HepG2 (cell line): ENCODE measurements at regions not wholly inside any gene's neighbourhood (a gene's known extent, or its start where the extent isn't known, plus 50 kb on each side); places are given as distances from the start of the nearest gene placed in this dataset.

ENCODE experiments used
- ARHGAP35 ChIP-seq: sonication (generic); formaldehyde crosslinking; IDR thresholded peaks from 2 replicates; pipeline ENCODE4 v1.9.0; 2022; ENCODE audit warnings: mild to moderate bottlenecking, inconsistent platforms, moderate library complexity, missing genetic modification reagents, borderline replicate concordance
- CREM ChIP-seq, 2 experiments: sonication (generic) in 1 of 2; formaldehyde crosslinking in 1 of 2; IDR thresholded peaks; 2 replicates each; pipeline versions ENCODE4 v1.4.0 to v1.6.1; 2016 to 2020; ENCODE audit warnings: antibody characterized with exemption in 1 of 2, mild to moderate bottlenecking in 1 of 2, missing genetic modification reagents in 1 of 2
- KAT8 ChIP-seq: IDR thresholded peaks from 2 replicates; pipeline ENCODE4 v1.6.1; 2016; ENCODE audit warnings: missing genetic modification reagents, missing compliant biosample characterization
- KDM4B ChIP-seq: sonication (generic); formaldehyde crosslinking; IDR thresholded peaks from 2 replicates; pipeline ENCODE4 v1.4.0; 2020; ENCODE audit warnings: missing genetic modification reagents
- KDM5B ChIP-seq: sonication (generic); formaldehyde crosslinking; IDR thresholded peaks from 2 replicates; pipeline ENCODE4 v1.4.0; 2020; ENCODE audit warnings: missing genetic modification reagents, mild to moderate bottlenecking, borderline replicate concordance
- MXD4 ChIP-seq: IDR thresholded peaks from 2 replicates; pipeline ENCODE4 v1.6.1; 2016; ENCODE audit warnings: mild to moderate bottlenecking, missing biosample characterization, missing genetic modification reagents
- NFIC ChIP-seq: IDR thresholded peaks from 2 replicates; pipeline ENCODE4 v1.6.1; 2012; ENCODE audit warnings: mild to moderate bottlenecking, low read length, inconsistent platforms
- NR2C2 ChIP-seq: sonication (generic); formaldehyde crosslinking; IDR thresholded peaks from 2 replicates; pipeline ENCODE4 v1.4.0; 2020; ENCODE audit warnings: missing genetic modification reagents, mild to moderate bottlenecking, moderate library complexity, borderline replicate concordance
- ONECUT2 ChIP-seq: sonication (generic); formaldehyde crosslinking; IDR thresholded peaks from 2 replicates; pipeline ENCODE4 v1.4.0; 2020; ENCODE audit warnings: missing genetic modification reagents
- SCMH1 ChIP-seq: sonication (generic); formaldehyde crosslinking; IDR thresholded peaks from 2 replicates; pipeline ENCODE4 v1.9.0; 2021; ENCODE audit warnings: missing genetic modification reagents, mild to moderate bottlenecking, borderline replicate concordance
- TBX2 ChIP-seq: sonication (generic); formaldehyde crosslinking; IDR thresholded peaks from 2 replicates; pipeline ENCODE4 v1.5.0; 2020; ENCODE audit warnings: missing genetic modification reagents, mild to moderate bottlenecking, borderline replicate concordance
- THAP11 ChIP-seq: IDR thresholded peaks from 2 replicates; pipeline ENCODE4 v1.6.1; 2016; ENCODE audit warnings: missing biosample characterization, missing genetic modification reagents
- YEATS2 ChIP-seq: sonication (generic); formaldehyde crosslinking; IDR thresholded peaks from 2 replicates; pipeline ENCODE4 v1.4.0; 2020; ENCODE audit warnings: missing genetic modification reagents, borderline replicate concordance
- ZC3H4 ChIP-seq: sonication (generic); formaldehyde crosslinking; IDR thresholded peaks from 2 replicates; pipeline ENCODE4 v1.4.0; 2020; ENCODE audit warnings: missing genetic modification reagents, borderline replicate concordance
- ZFX ChIP-seq: sonication (generic); formaldehyde crosslinking; IDR thresholded peaks from 2 replicates; pipeline ENCODE4 v1.4.0; 2020; ENCODE audit warnings: mild to moderate bottlenecking, low read depth, missing genetic modification reagents, moderate library complexity
- ZNF138 ChIP-seq: sonication (generic); formaldehyde crosslinking; IDR thresholded peaks from 2 replicates; pipeline ENCODE4 v1.5.0; 2020; ENCODE audit warnings: mild to moderate bottlenecking, low read depth, missing genetic modification reagents
- ZNF331 ChIP-seq: sonication (generic); formaldehyde crosslinking; IDR thresholded peaks from 2 replicates; pipeline ENCODE4 v1.4.0; 2020; ENCODE audit warnings: missing genetic modification reagents
- ZNF878 ChIP-seq: sonication (generic); formaldehyde crosslinking; IDR thresholded peaks from 2 replicates; pipeline ENCODE4 v1.8.1; 2023; ENCODE audit warnings: mild to moderate bottlenecking, missing genetic modification reagents, moderate library complexity
- ZSCAN12 ChIP-seq: sonication (generic); formaldehyde crosslinking; IDR thresholded peaks from 2 replicates; pipeline ENCODE4 v1.9.0; 2021; ENCODE audit warnings: mild to moderate bottlenecking, missing genetic modification reagents
- TF ChIP-seq, protein P1 (sequence below): sonication (generic); formaldehyde crosslinking; IDR thresholded peaks from 2 replicates; pipeline ENCODE4 v1.5.1; 2020; ENCODE audit warnings: mild to moderate bottlenecking, missing genetic modification reagents
- TF ChIP-seq, protein P2 (sequence below): sonication (generic); formaldehyde crosslinking; conservative IDR thresholded peaks from 2 replicates; pipeline ENCODE4 v1.4.0; 2020; ENCODE audit warnings: missing genetic modification reagents
- TF ChIP-seq, protein P3 (sequence below), 2 experiments: IDR thresholded peaks; 2 replicates each; pipeline ENCODE4 v1.6.1; 2011 to 2012; ENCODE audit warnings: low read length in 2 of 2, borderline replicate concordance in 1 of 2, low read depth in 1 of 2, mild to moderate bottlenecking in 1 of 2, moderate library complexity in 1 of 2

DNA sequence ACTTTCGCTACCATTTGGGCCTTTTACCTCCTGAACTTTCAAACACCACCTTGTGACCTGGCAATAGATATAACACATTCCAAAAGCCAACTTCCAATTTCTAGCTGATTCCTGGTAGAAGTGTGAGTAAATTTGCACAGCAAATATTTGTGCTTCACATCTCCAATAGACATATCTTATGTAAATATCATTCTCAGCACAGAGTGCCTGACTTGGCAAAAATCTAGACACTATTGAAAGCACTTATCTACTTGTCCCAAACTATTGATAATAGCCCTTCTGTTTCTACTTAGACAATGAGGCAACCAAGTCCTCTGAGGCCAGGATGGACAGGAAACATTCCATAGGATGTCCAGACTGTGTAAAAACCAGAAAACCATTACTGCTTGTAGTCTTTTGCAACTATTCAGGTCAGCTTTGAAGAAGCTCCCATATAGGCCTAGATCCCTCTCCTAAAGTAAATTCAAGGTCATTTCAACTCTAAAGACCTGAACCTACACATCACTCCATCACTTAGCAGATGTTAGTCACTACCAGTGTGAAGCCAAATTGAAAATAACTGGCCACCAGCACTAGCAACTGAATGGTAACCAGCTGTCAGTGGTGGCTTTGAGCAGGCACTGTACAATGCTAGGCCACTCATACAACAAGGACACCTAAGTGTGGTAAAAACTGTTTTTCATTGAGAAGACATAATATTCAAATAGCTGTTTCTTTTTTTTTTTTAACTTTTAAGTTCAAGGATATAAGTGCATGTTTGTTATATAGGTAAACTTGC lies 95.3 kb upstream of the RSPO3 start (continued):
- TF ChIP-seq, protein P1, sequence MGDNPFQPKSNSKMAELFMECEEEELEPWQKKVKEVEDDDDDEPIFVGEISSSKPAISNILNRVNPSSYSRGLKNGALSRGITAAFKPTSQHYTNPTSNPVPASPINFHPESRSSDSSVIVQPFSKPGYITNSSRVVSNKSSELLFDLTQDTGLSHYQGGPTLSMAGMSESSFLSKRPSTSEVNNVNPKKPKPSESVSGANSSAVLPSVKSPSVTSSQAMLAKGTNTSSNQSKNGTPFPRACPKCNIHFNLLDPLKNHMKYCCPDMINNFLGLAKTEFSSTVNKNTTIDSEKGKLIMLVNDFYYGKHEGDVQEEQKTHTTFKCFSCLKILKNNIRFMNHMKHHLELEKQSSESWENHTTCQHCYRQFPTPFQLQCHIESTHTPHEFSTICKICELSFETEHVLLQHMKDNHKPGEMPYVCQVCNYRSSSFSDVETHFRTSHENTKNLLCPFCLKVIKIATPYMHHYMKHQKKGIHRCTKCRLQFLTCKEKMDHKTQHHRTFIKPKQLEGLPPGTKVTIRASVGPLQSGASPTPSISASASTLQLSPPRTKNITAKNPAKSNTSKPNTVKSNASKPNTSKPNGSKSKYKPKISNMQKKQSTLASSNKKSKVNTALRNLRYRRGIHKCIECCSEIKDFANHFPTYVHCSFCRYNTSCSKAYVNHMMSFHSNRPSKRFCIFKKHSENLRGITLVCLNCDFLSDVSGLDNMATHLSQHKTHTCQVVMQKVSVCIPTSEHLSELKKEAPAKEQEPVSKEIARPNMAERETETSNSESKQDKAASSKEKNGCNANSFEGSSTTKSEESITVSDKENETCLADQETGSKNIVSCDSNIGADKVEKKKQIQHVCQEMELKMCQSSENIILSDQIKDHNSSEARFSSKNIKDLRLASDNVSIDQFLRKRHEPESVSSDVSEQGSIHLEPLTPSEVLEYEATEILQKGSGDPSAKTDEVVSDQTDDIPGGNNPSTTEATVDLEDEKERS (CRISPR knock-in tag), result no peak
- TF ChIP-seq ZSCAN12 (CRISPR knock-in tag) (no peak), ZNF331 (CRISPR knock-in tag) (peak; percentile 82), THAP11 (peak; percentile 50; the same call in 1 of the 2 replicates), KDM4B (CRISPR knock-in tag) (0 out of 2 replicates have a peak, but pooled peaks have one; percentile 31), KDM5B (CRISPR knock-in tag) (no peak), YEATS2 (CRISPR knock-in tag) (no peak), ZNF878 (CRISPR knock-in tag) (no peak), ARHGAP35 (CRISPR knock-in tag) (no peak), MXD4 (peak; percentile 54; the same call in 1 of the 2 replicates), SCMH1 (CRISPR knock-in tag) (no peak), KAT8 (CRISPR knock-in tag) (peak; percentile 59; the same call in 1 of the 2 replicates), ZNF138 (no peak), CREM (IDR thresholded peaks at IDR 0.05) (peak; percentile 73; the same call in 1 of the 2 replicates), CREM (CRISPR knock-in tag; IDR thresholded peaks at IDR 0.05) (no peak), NFIC (peak; percentile 95), ZC3H4 (CRISPR knock-in tag) (no peak), NR2C2 (peak; percentile 20; the same call in 1 of the 2 replicates), ONECUT2 (CRISPR knock-in tag) (peak; percentile 72; the same call in 1 of the 2 replicates), TBX2 (peak; percentile 98), ZFX (CRISPR knock-in tag) (0 out of 2 replicates have a peak, but pooled peaks have one; percentile 13)
- TF ChIP-seq, protein P2, sequence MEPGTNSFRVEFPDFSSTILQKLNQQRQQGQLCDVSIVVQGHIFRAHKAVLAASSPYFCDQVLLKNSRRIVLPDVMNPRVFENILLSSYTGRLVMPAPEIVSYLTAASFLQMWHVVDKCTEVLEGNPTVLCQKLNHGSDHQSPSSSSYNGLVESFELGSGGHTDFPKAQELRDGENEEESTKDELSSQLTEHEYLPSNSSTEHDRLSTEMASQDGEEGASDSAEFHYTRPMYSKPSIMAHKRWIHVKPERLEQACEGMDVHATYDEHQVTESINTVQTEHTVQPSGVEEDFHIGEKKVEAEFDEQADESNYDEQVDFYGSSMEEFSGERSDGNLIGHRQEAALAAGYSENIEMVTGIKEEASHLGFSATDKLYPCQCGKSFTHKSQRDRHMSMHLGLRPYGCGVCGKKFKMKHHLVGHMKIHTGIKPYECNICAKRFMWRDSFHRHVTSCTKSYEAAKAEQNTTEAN (CRISPR knock-in tag), result peak; percentile 78
- TF ChIP-seq, protein P3, sequence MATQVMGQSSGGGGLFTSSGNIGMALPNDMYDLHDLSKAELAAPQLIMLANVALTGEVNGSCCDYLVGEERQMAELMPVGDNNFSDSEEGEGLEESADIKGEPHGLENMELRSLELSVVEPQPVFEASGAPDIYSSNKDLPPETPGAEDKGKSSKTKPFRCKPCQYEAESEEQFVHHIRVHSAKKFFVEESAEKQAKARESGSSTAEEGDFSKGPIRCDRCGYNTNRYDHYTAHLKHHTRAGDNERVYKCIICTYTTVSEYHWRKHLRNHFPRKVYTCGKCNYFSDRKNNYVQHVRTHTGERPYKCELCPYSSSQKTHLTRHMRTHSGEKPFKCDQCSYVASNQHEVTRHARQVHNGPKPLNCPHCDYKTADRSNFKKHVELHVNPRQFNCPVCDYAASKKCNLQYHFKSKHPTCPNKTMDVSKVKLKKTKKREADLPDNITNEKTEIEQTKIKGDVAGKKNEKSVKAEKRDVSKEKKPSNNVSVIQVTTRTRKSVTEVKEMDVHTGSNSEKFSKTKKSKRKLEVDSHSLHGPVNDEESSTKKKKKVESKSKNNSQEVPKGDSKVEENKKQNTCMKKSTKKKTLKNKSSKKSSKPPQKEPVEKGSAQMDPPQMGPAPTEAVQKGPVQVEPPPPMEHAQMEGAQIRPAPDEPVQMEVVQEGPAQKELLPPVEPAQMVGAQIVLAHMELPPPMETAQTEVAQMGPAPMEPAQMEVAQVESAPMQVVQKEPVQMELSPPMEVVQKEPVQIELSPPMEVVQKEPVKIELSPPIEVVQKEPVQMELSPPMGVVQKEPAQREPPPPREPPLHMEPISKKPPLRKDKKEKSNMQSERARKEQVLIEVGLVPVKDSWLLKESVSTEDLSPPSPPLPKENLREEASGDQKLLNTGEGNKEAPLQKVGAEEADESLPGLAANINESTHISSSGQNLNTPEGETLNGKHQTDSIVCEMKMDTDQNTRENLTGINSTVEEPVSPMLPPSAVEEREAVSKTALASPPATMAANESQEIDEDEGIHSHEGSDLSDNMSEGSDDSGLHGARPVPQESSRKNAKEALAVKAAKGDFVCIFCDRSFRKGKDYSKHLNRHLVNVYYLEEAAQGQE (IDR thresholded peaks at IDR 0.05; ENCODE audit: borderline replicate concordance in 1 of 2, low read depth in 1 of 2, low read length in 2 of 2), result peak in 1 of 2 experiments; percentile 85; a peak in 2 of 4 replicates
